HG03442 (cell line): ENCODE measurements at regions not wholly inside any gene's neighbourhood (a gene's known extent, or its start where the extent isn't known, plus 50 kb on each side); places are given as distances from the start of the nearest gene placed in this dataset.

ENCODE experiments used
- ATAC-seq: cut with Tn5 transposase; IDR thresholded peaks from one replicate; pipeline ENCODE4 v1.9.1; 2021; ENCODE audit warnings: mild to moderate bottlenecking, moderate library complexity; ENCODE audit not compliant: unreplicated experiment

GRCh38 chr16:66152823-66153393 is 213.6 kb upstream of the CDH5 start:
- ATAC-seq: no peak

GRCh38 chr16:66152181-66152580 is 214.3 kb upstream of the CDH5 start:
- ATAC-seq: no peak

- ATAC-seq: no peak
Observed at GRCh38 chr16:66150698-66151482, 215.6 kb upstream of the CDH5 start.

GRCh38 chr16:66147291-66147690 is 219.2 kb upstream of the CDH5 start:
- no peak for ATAC-seq

- ATAC-seq: no peak
Observed at GRCh38 chr16:66146798-66147197, 219.7 kb upstream of the CDH5 start.

- no peak for ATAC-seq
Observed at GRCh38 chr16:66144641-66145040, 221.8 kb upstream of the CDH5 start.

GRCh38 chr16:66143415-66143814 is 223.1 kb upstream of the CDH5 start:
- no peak for ATAC-seq

GRCh38 chr16:66141885-66142284 is 224.6 kb upstream of the CDH5 start:
- no peak for ATAC-seq

GRCh38 chr16:66137853-66138252 is 228.6 kb upstream of the CDH5 start:
- ATAC-seq: no peak

GRCh38 chr16:66136841-66137240 is 229.7 kb upstream of the CDH5 start:
- ATAC-seq: no peak

- no peak for ATAC-seq
Observed at GRCh38 chr16:66135838-66136237, 230.7 kb upstream of the CDH5 start.

GRCh38 chr16:66135421-66135831 is 231.1 kb upstream of the CDH5 start:
- no peak for ATAC-seq

GRCh38 chr16:66134875-66135274 is 231.6 kb upstream of the CDH5 start:
- ATAC-seq: no peak

GRCh38 chr16:66133643-66134338 is 232.7 kb upstream of the CDH5 start:
- no peak for ATAC-seq

- ATAC-seq: no peak
Observed at GRCh38 chr16:66131895-66132294, 234.6 kb upstream of the CDH5 start.

- ATAC-seq: no peak
Observed at GRCh38 chr16:66131156-66131807, 235.2 kb upstream of the CDH5 start.

GRCh38 chr16:66130296-66130905 is 236.1 kb upstream of the CDH5 start:
- ATAC-seq: no peak

- no peak for ATAC-seq
Observed at GRCh38 chr16:66129196-66129595, 237.3 kb upstream of the CDH5 start.

- no peak for ATAC-seq
Observed at GRCh38 chr16:66128371-66128770, 238.1 kb upstream of the CDH5 start.

GRCh38 chr16:66127459-66128370 is 238.8 kb upstream of the CDH5 start:
- ATAC-seq: no peak
